CD8-positive, alpha-beta memory T cell (primary cell): ENCODE measurements at regions not wholly inside any gene's neighbourhood (a gene's known extent, or its start where the extent isn't known, plus 50 kb on each side); places are given as distances from the start of the nearest gene placed in this dataset.
A peak's percentile ranks its signal among the peaks of the same experiment; 100 is the strongest.
"Not testable (repeated sequence)": the region's sequence is repeated elsewhere in the genome, so short reads cannot be mapped to it uniquely, and the experiment has no call there.

Experiments used
- CTCF ChIA-PET: fragments of 350-600 bp; sonication (Branson Sonifier 250); formaldehyde crosslinking; loops from one replicate; lab custom pipeline; 2021; ENCODE audit warnings: antibody characterized with exemption; lab: Charles Lee
- POLR2A ChIA-PET: fragments of 350-600 bp; sonication (Branson Sonifier 250); formaldehyde crosslinking; loops from one replicate; lab custom pipeline; 2021; ENCODE audit warnings: antibody characterized with exemption; lab: Charles Lee
- DNase-seq, 5 donors: peaks; one replicate each; pipeline versions ENCODE4 v3.0.0 to v3.0.0-alpha.2; 2020 to 2022; ENCODE audit warnings: mixed read lengths in 1 of 5
- H3K27ac ChIP-seq: one replicate; pipeline ENCODE4 v1.7.0; 2013; ENCODE audit warnings: low read depth, mild to moderate bottlenecking, low read length, moderate library complexity
- H3K27me3 ChIP-seq: 2 replicates; pipeline ENCODE4 v1.7.0; 2013; ENCODE audit warnings: low read length, mild to moderate bottlenecking; ENCODE audit not compliant: insufficient read depth, poor library complexity, severe bottlenecking
- H3K36me3 ChIP-seq: 2 replicates; pipeline ENCODE4 v1.7.0; 2013; ENCODE audit warnings: mild to moderate bottlenecking, low read length, moderate library complexity; ENCODE audit not compliant: insufficient read depth
- H3K4me1 ChIP-seq: 2 replicates; pipeline ENCODE4 v1.7.0; 2013; ENCODE audit warnings: mild to moderate bottlenecking, low read length, moderate library complexity; ENCODE audit not compliant: insufficient read depth
- H3K4me3 ChIP-seq: 2 replicates; pipeline ENCODE4 v1.7.0; 2013; ENCODE audit warnings: mild to moderate bottlenecking, low read length
- H3K9me3 ChIP-seq: 2 replicates; pipeline ENCODE4 v1.7.0; 2013; ENCODE audit warnings: mild to moderate bottlenecking, low read length
- H3K27ac Mint-ChIP-seq, 8 donors: one replicate each; pipeline ENCODE4 v1.8.0; 2020 to 2021; ENCODE audit warnings: mixed read lengths in 8 of 8, mild to moderate bottlenecking in 6 of 8, inconsistent platforms in 3 of 8, moderate library complexity in 3 of 8
- H3K27me3 Mint-ChIP-seq, 2 donors: one replicate each; pipeline ENCODE4 v1.8.0; 2020 to 2021; ENCODE audit warnings: mixed read lengths in 2 of 2, mild to moderate bottlenecking in 1 of 2, moderate library complexity in 1 of 2
- H3K36me3 Mint-ChIP-seq, 3 donors: one replicate each; pipeline ENCODE4 v1.8.0; 2020 to 2021; ENCODE audit warnings: mixed read lengths in 3 of 3, inconsistent platforms in 1 of 3, mild to moderate bottlenecking in 1 of 3
- H3K4me1 Mint-ChIP-seq, 3 donors: one replicate each; pipeline ENCODE4 v1.8.0; 2020 to 2021; ENCODE audit warnings: mixed read lengths in 3 of 3, inconsistent platforms in 1 of 3, mild to moderate bottlenecking in 1 of 3
- H3K4me3 Mint-ChIP-seq, 7 donors: one replicate each; pipeline ENCODE4 v1.8.0; 2020 to 2021; ENCODE audit warnings: mixed read lengths in 7 of 7, mild to moderate bottlenecking in 6 of 7, moderate library complexity in 4 of 7, inconsistent platforms in 2 of 7
- H3K9me3 Mint-ChIP-seq, 5 donors: one replicate each; pipeline ENCODE4 v1.8.0; 2020 to 2022; ENCODE audit warnings: mixed read lengths in 5 of 5, mild to moderate bottlenecking in 3 of 5, moderate library complexity in 2 of 5, inconsistent platforms in 1 of 5

GRCh38 chrX:139475432-139475831 is 55.1 kb upstream of the F9 start:
- POLR2A ChIA-PET, result no interaction called here
- no peaks in the 10 kb centered on the region for H3K4me1 Mint-ChIP-seq

GRCh38 chrX:139461945-139462344 is 68.6 kb upstream of the F9 start:
- CTCF ChIA-PET, H3K9me3 ChIP-seq, H3K27ac ChIP-seq, POLR2A ChIA-PET, H3K27ac Mint-ChIP-seq, H3K4me1 Mint-ChIP-seq, H3K36me3 Mint-ChIP-seq, H3K27me3 ChIP-seq, H3K4me3 ChIP-seq, H3K36me3 ChIP-seq, H3K27me3 Mint-ChIP-seq, H3K4me3 Mint-ChIP-seq, H3K9me3 Mint-ChIP-seq, DNase-seq, H3K4me1 ChIP-seq: not testable (repeated sequence)

More at GRCh38 chrX:139475432-139475831, 55.1 kb upstream of the F9 start:
- Histone ChIP-seq H3K4me3 (no peak overlapping the region), H3K27me3 (no peaks in the 10 kb centered on the region), H3K9me3 (no peaks in the 10 kb centered on the region), H3K4me1 (no peaks in the 10 kb centered on the region), H3K36me3 (no peaks in the 10 kb centered on the region), H3K27ac (no peak overlapping the region)
- CTCF ChIA-PET, result no interaction called here
- H3K9me3 Mint-ChIP-seq, result peaks cover 0 to 2% (median 0%) of the 10 kb centered on the region in 5 donors
- H3K27me3 Mint-ChIP-seq, result no peaks in the 10 kb centered on the region
- no peak overlapping the region for H3K27ac Mint-ChIP-seq
- no peaks in the 10 kb centered on the region for H3K36me3 Mint-ChIP-seq
- DNase-seq, result no peak
- H3K4me3 Mint-ChIP-seq, result no peak overlapping the region

- Mint-ChIP-seq H3K27me3 (no peaks in the 10 kb centered on the region), H3K27ac (no peak overlapping the region), H3K4me3 (no peak overlapping the region), H3K9me3 (no peaks in the 10 kb centered on the region), H3K4me1 (no peaks in the 10 kb centered on the region), H3K36me3 (no peaks in the 10 kb centered on the region)
- no peaks in the 10 kb centered on the region for H3K27me3 ChIP-seq
- H3K4me3 ChIP-seq, result no peak overlapping the region
- no peaks in the 10 kb centered on the region for H3K9me3 ChIP-seq
- ChIA-PET POLR2A (no interaction called here), CTCF (no interaction called here)
- no peak for DNase-seq
- no peaks in the 10 kb centered on the region for H3K4me1 ChIP-seq
- H3K36me3 ChIP-seq, result no peaks in the 10 kb centered on the region
- no peak overlapping the region for H3K27ac ChIP-seq
Measured at GRCh38 chrX:139454743-139455142, 75.8 kb upstream of the F9 start.

- Mint-ChIP-seq H3K36me3 (no peaks in the 10 kb centered on the region), H3K9me3 (peaks cover 0 to 3% (median 0%) of the 10 kb centered on the region in 5 donors), H3K27ac (peak overlapping the region in 1 of 8 donors; percentile 56), H3K4me1 (no peaks in the 10 kb centered on the region), H3K4me3 (no peak overlapping the region), H3K27me3 (no peaks in the 10 kb centered on the region)
- Histone ChIP-seq H3K4me1 (no peaks in the 10 kb centered on the region), H3K36me3 (no peaks in the 10 kb centered on the region), H3K27me3 (no peaks in the 10 kb centered on the region), H3K9me3 (no peaks in the 10 kb centered on the region), H3K27ac (no peak overlapping the region), H3K4me3 (no peak overlapping the region)
- no peak for DNase-seq
- CTCF ChIA-PET, result no interaction called here
- POLR2A ChIA-PET, result no interaction called here
Measured at GRCh38 chrX:139448996-139449395, 81.5 kb upstream of the F9 start.

- no peak overlapping the region for H3K27ac ChIP-seq
- no peaks in the 10 kb centered on the region for H3K27me3 ChIP-seq
- Mint-ChIP-seq H3K9me3 (peaks cover 0 to 3% (median 0%) of the 10 kb centered on the region in 5 donors), H3K36me3 (no peaks in the 10 kb centered on the region), H3K27me3 (no peaks in the 10 kb centered on the region), H3K4me1 (no peaks in the 10 kb centered on the region), H3K27ac (no peak overlapping the region), H3K4me3 (no peak overlapping the region)
- no peak overlapping the region for H3K4me3 ChIP-seq
- H3K36me3 ChIP-seq, result no peaks in the 10 kb centered on the region
- H3K9me3 ChIP-seq, result no peaks in the 10 kb centered on the region
- CTCF ChIA-PET, result no interaction called here
- POLR2A ChIA-PET, result no interaction called here
- H3K4me1 ChIP-seq, result no peaks in the 10 kb centered on the region
- DNase-seq, result no peak
Measured at GRCh38 chrX:139446832-139447231, 83.7 kb upstream of the F9 start.

GRCh38 chrX:139429913-139430312 is 100.6 kb upstream of the F9 start:
- no peak overlapping the region for H3K4me3 ChIP-seq
- no peak for DNase-seq
- no peaks in the 10 kb centered on the region for H3K4me1 Mint-ChIP-seq
- no peaks in the 10 kb centered on the region for H3K36me3 ChIP-seq
- no peaks in the 10 kb centered on the region for H3K4me1 ChIP-seq
- H3K27me3 Mint-ChIP-seq, result peaks cover 0 to 3% of the 10 kb centered on the region in 2 donors
- ChIA-PET CTCF (no interaction called here), POLR2A (no interaction called here)
- H3K36me3 Mint-ChIP-seq, result no peaks in the 10 kb centered on the region
- H3K27me3 ChIP-seq, result no peaks in the 10 kb centered on the region
- H3K27ac Mint-ChIP-seq, result no peak overlapping the region
- no peak overlapping the region for H3K27ac ChIP-seq
- H3K9me3 ChIP-seq, result no peaks in the 10 kb centered on the region
- H3K4me3 Mint-ChIP-seq, result no peak overlapping the region
- H3K9me3 Mint-ChIP-seq, result peaks cover 0 to 1% (median 0%) of the 10 kb centered on the region in 5 donors

- no peak overlapping the region for H3K4me3 Mint-ChIP-seq
- Histone ChIP-seq H3K4me3 (no peak overlapping the region), H3K27ac (no peak overlapping the region), H3K27me3 (no peaks in the 10 kb centered on the region), H3K4me1 (no peaks in the 10 kb centered on the region), H3K9me3 (no peaks in the 10 kb centered on the region), H3K36me3 (no peaks in the 10 kb centered on the region)
- H3K36me3 Mint-ChIP-seq, result no peaks in the 10 kb centered on the region
- no peaks in the 10 kb centered on the region for H3K4me1 Mint-ChIP-seq
- H3K27me3 Mint-ChIP-seq, result peaks cover 0 to 2% of the 10 kb centered on the region in 2 donors
- no peak for DNase-seq
- POLR2A ChIA-PET, result no interaction called here
- H3K9me3 Mint-ChIP-seq, result no peaks in the 10 kb centered on the region
- CTCF ChIA-PET, result no interaction called here
- H3K27ac Mint-ChIP-seq, result no peak overlapping the region
Measured at GRCh38 chrX:139423186-139423585, 107.4 kb upstream of the F9 start.

GRCh38 chrX:139398258-139398657 is 132.3 kb upstream of the F9 start:
- H3K4me3 Mint-ChIP-seq, H3K4me1 ChIP-seq, H3K4me3 ChIP-seq, H3K4me1 Mint-ChIP-seq, H3K36me3 Mint-ChIP-seq, H3K27ac ChIP-seq, H3K27me3 ChIP-seq, H3K27ac Mint-ChIP-seq, H3K36me3 ChIP-seq, CTCF ChIA-PET, H3K9me3 ChIP-seq, POLR2A ChIA-PET, H3K27me3 Mint-ChIP-seq, DNase-seq: not testable (repeated sequence)
- H3K9me3 Mint-ChIP-seq, result peaks cover 4 to 11% (median 5%) of the 10 kb centered on the region in 5 donors

- ChIA-PET CTCF (no interaction called here), POLR2A (no interaction called here)
- Histone ChIP-seq H3K9me3 (no peaks in the 10 kb centered on the region), H3K4me1 (no peaks in the 10 kb centered on the region), H3K27me3 (no peaks in the 10 kb centered on the region), H3K4me3 (no peak overlapping the region), H3K27ac (no peak overlapping the region), H3K36me3 (no peaks in the 10 kb centered on the region)
- Mint-ChIP-seq H3K36me3 (no peaks in the 10 kb centered on the region), H3K4me3 (no peak overlapping the region), H3K27me3 (peaks cover 0 to 2% of the 10 kb centered on the region in 2 donors), H3K27ac (no peak overlapping the region), H3K9me3 (no peaks in the 10 kb centered on the region), H3K4me1 (no peaks in the 10 kb centered on the region)
- no peak for DNase-seq
Measured at GRCh38 chrX:139388254-139388653, 142.3 kb upstream of the F9 start.
